GM21825 (cell line): ENCODE measurements at regions not wholly inside any gene's neighbourhood (a gene's known extent, or its start where the extent isn't known, plus 50 kb on each side); places are given as distances from the start of the nearest gene placed in this dataset.

Experiments
- ATAC-seq: cut with Tn5 transposase; IDR thresholded peaks from one replicate; pipeline ENCODE4 v1.9.1; 2021; ENCODE audit warnings: mild to moderate bottlenecking, moderate library complexity; ENCODE audit not compliant: unreplicated experiment

DNA sequence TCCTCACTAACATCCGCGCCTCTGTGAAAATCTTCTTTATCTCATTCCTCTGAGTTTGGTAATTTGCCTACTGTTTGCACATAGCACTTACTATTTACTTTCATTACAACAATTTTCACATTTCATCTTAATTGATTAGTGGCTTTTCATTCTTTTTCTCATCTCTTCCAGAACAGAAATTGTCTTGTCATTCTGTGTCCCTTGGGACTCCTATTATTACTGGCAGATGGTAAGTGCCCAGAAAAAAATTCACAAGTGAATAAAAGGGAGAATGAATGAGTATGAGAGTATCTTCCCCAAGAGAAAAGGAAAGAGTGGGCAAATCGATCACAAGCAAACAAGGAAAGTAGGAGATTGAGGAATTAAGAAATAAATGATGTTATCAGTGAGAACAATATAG, 876.1 kb downstream of the TLE4 start:
- ATAC-seq = no peak

DNA sequence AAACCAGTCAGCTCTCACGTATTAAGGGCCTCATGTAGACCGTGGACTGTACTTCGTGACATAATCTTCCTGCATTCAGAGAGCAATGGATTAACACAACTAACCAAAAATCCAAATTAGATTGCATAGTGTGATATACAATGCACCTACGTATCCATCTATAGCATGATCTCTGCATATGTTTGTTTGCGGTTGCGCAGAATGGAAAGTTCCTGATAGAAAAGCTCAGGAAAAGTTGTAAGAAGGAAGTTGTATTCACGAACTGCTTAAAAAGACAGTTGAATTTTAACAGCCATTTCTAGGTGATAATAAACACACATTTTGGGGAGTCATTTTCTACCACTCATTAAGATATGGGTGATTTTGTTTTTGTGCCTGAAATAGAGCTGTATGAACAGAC, 869.0 kb downstream of the TLE4 start:
- no peak for ATAC-seq

DNA sequence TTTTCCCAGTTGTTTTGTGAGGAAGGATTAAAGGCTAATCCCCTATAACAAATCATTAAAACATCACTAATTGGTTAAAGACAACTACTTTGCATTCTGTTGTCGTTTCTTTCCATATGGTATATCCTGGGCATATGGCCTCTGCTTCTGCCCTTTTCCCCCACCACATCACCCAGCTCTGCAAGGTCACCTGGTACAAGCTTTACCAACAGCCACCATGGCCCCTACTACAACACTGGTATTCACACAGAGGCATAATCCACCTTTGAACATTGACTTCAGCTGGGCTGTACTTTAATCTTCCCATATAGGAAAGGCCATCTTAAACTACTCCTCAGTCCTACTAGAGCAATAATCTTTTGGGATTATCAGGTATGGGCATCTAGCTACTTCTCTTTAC, 866.1 kb downstream of the TLE4 start:
- ATAC-seq = no peak

DNA sequence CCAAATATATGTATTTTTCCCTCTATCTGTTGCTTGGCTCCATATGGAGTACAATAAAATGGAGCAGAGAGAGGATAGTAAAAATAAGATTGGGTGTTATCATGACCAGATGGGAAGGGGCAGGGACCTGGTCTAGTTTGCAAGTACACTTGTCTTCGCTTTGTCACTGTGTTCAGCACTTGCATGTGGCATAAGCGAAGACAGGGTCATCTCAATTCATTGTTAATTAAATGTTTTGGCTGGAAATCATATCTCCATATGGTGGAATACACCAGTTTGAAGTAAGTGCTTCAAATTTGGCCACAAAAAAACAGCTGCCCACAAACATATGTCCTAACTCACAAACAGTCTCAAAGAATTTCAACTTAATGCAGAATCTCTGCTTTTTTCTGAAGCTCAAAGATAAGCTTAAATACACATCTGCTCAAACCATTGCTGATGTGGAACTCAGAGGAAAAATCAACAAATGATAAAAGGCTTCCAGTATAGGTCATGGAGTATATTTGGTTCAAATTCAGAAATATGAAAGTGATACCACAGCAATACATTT, 865.4 kb downstream of the TLE4 start:
- ATAC-seq = no peak

DNA sequence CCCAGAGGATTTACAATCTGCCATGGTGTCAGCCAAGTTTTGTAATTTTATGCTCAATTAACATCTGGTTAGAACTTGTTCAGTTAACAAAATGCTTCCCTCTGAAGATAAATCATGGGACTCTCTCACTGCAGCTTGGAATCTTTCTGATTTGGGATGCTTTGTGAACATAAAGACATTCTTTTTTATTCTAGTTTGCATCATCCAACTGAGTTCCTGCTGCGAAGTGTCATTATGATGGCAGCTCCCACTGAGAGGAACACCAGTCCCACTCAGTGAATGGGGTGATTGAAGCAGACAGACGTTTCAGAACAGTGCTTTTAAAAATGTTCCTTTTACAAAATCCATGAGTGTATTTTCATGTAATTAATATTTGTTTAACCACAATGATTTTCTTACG, 863.8 kb downstream of the TLE4 start:
- no peak for ATAC-seq

DNA sequence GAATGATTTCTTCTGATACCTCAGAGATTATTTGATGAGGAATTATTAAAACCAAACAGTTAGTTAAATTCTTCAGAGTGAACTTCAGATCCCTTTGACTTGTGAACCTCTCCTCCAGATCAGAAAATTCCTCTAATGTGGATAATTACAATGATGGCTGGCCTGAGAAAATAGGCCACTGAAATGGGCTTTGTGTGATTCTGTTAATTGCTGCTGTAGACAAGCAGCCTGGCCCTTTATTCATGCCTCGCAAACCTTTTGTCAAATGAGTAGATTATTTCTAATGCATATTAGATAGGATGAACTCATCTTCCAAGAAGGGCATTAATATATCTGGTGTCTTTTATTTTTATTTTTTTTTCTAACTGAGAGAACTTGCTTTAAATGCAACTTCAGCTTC, 855.2 kb downstream of the TLE4 start:
- ATAC-seq = no peak

DNA sequence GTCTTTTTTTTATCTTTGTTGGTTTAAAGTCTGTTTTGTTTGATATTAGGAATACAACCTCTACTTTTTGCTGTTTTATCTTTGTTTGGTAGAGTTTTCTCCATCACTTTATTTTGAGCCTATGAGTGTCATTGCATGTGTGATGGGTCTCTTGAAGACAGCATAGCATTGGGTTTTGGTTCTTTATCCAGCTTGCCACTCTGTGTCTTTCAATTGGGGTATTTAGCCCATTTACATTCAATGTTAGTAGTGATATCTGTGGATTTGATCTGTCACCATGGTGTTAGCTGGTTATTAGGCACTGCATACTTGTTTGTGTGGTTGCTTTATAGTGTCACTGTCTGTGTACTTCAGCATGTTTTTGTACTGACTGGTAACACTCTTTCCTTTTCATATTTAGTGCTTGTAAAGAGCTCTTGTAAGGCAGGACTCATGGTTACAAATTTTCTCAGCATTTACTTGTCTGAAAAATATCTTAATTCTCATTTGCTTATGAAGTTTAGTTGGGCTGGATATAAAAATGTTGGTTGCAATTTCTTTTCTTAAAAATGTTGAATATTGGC, 845.5 kb downstream of the TLE4 start:
- no peak for ATAC-seq

DNA sequence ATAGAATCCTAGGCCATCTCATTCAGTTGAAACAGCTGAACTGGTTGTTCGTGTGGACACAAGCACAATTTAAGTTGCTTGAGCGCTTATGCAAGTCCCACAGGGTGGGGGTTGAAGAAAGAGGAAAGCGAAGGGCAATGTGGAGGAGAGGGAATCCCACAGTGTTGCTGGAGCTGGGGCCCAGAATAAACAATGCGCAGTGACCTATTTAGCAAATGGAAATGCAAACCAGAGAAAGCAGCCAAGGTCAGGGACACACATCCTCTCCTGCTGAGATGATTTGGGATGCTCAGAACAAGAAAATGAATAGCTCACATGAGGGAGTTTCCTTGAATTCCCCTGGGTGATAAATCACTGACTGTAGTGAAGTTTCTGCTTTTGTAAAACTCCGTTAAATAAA, 838.3 kb downstream of the TLE4 start:
- ATAC-seq = no peak

DNA sequence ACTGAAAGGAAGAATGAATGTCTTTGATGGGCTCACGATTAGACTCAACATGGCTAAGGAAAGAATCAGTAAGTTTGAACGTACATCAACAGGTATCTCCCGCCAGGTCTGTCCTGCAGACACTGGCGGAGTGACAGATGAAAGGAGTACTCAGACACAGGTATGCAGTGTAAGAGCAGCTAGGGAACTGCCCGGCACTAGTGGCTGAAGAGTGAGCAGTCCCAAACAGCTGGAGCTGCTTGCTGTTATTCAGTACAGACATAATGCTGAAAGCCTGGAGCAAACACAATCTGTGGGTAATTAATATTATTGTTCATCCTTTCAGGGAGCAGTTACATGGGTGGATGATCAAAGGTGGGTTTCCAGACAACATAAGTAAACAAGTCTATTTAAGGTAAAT, 835.5 kb downstream of the TLE4 start:
- no peak for ATAC-seq

DNA sequence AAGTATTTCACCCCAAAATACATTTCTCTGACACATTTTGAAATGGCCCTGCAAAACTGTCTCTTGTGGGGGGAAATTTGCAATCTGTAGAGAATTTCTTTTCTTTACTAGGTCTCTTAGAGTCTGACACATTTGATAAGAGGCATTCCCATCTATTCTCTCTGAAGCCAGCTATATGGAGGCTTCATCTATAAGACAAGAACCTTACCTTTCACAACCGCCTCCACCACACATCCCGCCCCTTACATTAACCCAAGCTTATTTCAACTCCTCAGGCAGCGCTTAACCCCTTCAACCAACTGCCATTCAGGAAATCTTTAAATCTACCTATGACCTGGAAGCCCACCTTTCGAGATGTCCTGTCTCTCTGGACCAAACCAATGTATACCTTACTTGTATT, 829.5 kb downstream of the TLE4 start:
- no peak for ATAC-seq

DNA sequence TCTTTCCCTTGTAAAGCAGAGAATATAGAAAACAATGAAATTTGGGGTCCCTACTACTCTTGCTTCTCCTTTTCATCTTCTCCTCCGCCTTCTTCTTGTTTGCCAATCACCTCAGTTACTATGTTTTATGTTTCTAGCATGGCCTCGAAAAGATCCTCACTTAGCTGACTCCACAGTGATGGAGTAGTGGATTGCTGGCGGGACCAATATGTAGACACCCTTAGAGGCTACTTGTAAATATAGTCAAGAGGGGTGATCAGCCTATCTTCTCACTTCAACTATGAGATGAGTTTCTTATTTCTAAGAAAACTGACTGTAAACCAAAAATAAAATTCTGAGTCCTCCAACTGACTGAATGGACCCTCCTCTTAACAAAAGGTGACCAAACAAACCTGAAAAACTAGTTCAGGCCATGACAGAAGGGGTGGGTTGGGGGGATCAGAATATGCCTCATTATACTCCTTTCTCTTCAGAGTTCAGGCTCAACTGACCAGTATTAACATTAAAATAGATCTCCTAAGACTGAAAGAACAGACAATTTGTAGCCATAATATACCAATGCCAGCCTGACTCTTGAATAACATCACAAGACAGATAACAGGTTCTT, 829.0 kb downstream of the TLE4 start:
- ATAC-seq = no peak

DNA sequence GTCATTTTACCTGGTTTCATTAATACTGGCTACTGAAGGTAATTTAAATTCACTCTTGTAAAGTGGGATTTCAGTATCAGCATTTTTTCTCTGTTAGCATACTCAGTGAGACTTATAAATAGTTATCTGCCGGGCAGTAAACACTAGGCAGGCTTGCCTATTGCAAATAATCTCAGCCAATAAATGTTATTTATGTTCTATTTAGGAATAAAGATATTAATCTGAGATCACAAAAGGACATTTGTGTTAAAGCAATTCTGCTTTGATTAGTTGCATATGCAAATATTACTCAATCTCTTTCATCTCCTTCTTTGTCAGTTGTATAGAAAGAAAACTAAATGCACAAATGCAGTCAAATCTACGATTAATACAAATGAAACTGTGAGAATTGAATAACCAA, 827.8 kb downstream of the TLE4 start:
- ATAC-seq = no peak

DNA sequence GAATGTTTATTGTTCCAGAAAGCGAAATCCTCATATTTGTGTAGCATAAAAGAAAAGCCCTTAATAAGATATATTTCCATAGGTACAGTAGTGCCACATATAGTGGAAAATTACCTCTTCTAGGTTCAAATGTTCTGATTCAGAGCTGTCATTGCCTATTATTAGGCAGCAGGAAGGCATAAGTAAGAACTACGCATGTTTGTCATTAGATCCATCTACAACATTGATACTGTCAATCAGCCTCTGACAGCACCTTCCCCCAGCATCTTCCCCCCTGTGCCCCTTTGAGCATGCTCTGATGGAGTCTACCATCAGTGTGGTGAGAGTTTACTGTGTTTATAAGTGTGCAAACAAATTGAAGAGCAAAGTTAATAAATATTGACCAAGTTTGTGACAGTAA, 816.1 kb downstream of the TLE4 start:
- no peak for ATAC-seq

DNA sequence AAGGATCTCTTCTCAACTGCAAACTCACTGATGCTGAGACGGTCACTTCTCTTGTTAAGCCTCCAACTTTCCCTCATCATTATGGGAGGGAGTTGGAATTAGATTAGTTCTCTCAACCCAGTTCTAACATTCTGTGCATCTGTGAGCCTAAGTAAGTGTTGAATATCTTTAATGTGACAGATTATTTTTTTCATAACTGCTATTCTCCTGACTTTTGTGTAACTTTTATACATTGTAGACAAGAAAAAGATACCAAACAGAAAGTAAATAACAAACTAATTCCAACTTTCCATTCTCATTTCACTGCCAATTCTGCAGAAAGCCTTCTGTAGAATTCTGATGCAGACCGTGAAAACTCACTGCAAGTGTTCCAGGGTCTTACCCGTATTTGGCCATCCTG, 813.5 kb downstream of the TLE4 start:
- ATAC-seq = no peak

DNA sequence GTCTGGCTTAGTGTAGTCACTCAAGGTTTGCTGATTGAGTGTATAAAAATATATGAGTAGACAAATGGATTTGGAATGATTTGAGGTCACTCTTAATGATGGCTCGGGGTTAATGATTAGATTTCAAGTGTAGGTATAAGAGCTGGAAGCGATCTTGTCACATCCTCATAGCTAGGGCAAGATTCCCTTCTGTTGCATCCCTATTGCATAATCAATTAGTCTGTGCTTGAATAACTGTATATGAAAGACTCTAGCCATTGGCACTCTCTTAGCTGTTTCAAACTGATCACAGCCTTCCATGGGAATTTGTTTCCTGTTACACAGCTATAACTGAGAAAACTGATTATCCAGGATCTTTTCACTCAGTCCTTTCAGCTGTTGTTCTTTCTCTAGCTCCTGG, 811.6 kb downstream of the TLE4 start:
- ATAC-seq = no peak

DNA sequence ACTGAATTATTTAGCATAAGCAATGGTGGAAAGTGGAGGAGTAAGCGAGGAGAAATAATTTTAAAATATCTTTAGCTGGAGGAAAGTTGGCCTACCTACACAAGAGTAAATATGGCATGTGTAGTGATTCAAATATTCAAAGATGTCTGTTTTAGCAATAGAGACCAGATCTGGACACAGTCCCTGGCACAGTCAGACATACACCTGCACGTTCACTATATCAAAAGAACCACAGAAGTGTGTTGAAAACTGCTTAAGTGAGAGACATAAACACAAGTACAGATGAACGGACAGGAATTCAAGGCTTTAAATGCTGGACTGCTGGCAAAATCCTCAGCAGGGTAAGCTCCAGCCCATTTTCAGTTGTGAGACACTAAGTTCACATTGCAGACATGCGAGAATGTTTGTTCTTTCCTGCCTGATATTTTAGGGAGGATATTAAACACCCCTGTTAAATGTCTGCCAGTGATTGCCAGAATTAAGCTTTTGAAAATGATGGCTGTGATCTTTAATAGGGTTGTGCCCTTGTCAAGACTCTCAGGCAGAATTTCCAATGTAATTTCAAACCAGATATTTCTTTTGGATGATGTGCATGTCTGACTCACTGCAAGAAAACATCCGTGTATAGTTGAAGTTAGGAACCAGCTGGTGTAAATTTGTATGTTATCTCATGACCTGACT, 810.6 kb downstream of the TLE4 start:
- no peak for ATAC-seq

DNA sequence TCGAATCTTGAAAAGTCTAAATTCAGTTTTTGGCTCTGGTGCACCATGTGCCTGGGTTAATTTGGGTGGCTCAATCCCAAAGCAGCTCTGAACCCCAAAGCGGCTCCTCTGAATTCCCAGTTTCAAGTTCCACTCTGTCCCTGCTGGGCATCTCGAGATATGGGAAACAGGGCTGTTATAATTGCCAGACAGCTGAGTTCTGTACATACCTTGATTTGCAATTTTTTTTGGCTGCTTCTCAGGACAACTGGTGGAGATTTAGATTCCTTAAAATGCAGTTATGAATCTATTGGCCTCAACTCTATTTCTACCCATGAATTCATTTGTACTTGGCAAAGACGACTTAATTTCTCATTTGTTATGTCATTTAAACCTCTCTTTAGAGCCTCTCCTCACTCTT, 808.5 kb downstream of the TLE4 start:
- no peak for ATAC-seq

DNA sequence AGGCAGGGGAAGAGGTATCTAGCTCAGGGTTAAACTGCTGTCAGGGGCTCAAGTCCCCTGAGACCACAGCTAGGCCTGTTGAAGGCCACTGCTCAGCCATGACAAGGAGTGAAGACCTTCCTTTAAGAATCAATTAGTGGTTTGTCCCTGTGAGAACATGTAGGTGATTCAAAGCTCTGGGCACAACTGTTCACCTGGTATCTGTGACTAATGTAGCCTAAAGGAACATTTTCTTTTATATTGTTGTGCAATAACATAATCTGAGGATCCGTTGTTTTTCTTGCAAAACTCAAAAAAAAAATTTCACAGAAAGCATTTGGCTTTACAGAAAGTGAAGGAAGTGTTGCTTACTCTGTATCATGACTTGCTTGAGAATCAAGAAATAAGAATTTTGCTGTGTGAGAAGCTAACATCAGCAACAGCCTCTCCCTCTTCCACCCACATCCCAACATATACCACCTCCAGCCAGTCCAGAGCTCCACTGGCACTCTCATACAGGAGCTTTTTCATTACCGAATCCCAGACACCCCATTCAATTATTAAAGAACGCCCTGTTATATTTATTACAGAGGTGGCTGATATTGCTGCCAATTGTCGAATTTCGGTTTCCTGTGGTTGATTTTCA, 807.0 kb downstream of the TLE4 start:
- no peak for ATAC-seq

DNA sequence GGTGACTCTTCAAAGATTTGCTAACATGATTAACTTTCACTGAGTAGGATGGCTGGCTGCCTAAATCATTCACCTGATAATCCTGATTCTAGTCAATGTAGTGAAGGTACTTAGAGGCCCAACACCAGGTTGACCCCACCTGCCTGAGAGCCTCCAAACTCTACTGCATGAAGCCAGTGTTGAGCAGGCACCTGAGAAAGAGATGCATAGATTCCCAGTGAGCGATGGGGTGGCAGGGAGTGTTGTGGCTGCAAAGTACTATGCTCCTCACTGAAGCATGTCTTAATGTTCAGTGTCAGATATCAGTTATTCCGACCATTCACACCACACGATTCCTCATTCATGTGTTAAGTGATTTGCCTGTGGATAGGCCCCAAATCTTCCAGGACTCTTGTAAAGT, 804.4 kb downstream of the TLE4 start:
- ATAC-seq = no peak

DNA sequence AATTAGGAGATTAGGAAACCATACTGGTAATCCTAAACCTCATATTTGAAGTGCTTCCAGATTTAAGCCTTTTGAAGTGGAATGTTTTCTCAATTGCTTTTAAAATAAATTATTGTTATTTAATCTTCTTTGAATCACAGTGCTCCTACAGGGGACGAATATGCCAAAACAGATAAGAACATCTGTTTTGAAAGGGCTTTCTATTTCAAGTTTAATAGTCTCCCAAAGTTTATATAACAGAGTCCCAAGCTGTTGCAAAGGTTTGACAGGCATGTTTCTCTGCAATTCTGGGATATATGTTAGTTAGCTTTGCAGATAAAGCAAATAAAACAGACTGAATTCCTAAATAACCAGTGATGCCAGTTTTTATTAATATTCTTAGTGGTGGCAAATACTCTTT, 803.7 kb downstream of the TLE4 start:
- ATAC-seq = no peak

DNA sequence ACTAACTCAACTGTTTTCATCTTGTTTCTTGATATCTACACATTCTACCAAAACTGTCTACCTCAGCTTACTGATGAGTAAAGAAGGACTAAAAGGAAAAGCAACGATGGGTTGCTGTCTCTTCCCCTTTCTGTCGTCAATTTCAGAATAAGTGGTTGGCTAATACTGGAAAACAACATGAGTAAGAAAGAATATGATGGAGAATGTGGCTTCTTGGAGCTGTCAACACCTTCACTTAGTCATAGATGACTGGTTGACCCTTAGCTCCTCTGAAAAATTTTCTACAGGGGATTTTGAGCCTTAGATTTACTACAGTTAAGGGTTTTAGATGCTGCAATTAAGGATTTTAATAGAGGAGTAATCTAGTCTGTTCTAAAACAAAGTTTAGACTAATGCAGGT, 797.9 kb downstream of the TLE4 start:
- ATAC-seq = no peak

DNA sequence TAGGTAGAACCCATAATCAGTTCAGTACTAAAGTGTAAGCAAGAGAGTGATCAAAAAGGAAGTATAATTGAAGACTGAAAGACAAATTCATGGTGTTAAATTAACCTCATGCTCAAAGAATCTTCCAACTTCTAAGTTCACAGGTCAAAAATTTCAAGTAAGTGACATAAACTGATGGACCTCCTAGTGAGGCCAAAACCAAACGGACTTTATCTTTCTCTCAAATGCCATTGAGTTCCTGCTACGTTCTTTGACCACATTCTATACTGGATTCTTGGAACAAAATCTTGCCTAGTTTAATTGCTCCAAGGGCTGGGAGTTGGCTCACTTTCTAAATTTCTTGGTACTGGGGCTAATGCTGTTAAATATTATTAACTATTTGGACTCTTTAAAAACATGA, 794.9 kb downstream of the TLE4 start:
- ATAC-seq = no peak
